HepG2 (cell line): ENCODE measurements at regions not wholly inside any gene's neighbourhood (a gene's known extent, or its start where the extent isn't known, plus 50 kb on each side); places are given as distances from the start of the nearest gene placed in this dataset.

Experiments
- ATAC-seq: fragments of 200-7000 bp; cut with Tn5 transposase; 3 replicates; pipeline ENCODE4 v1.9.1; 2020; ENCODE audit warnings: mild to moderate bottlenecking, moderate library complexity
- BruUV-seq: library from RNA; stranded (reverse); fragments of 400-500 nt; replicated peaks from 2 replicates; lab custom pipeline; 2021; lab: Mats Ljungman, UMichigan
- CTCF ChIA-PET: fragments of 300-600 bp; formaldehyde crosslinking; extraction: SDS; loops from one replicate; lab custom pipeline; 2021; ENCODE audit warnings: low total read pairs, inconsistent platforms, low intra/inter-chr PET ratio; lab: Yijun Ruan, JAX
- POLR2A ChIA-PET: fragments of 350-600 bp; sonication (Branson Sonifier 250); formaldehyde crosslinking; loops from one replicate; lab custom pipeline; 2020; ENCODE audit warnings: antibody characterized with exemption, inconsistent platforms; lab: Yijun Ruan, JAX
- DNase-seq: peaks from one replicate; pipeline ENCODE4 v3.0.0-alpha.2; 2015; ENCODE audit warnings: low spot score
- FAIRE-seq: peaks from 3 replicates; lab custom pipeline; 2011; peaks lifted over from hg19 to GRCh38; lab: Jason Lieb, UNC
- H2AFZ ChIP-seq: one replicate; pipeline ENCODE4 v1.6.1; 2011; ENCODE audit warnings: low read length, inconsistent platforms
- H3K27ac ChIP-seq: fragments of 300-600 bp; 3 replicates; pipeline ENCODE4 v1.8.0; 2011; ENCODE audit warnings: mixed run types, mild to moderate bottlenecking, mixed read lengths, low read length, inconsistent platforms; ENCODE audit not compliant: insufficient read depth; ENCODE audit errors: extremely low read length
- H3K27me3 ChIP-seq, 2 experiments: fragments of 200-600 bp in 1 of 2; 2 replicates in 1 of 2; 3 replicates in 1 of 2; pipeline versions ENCODE4 v1.6.0 to v1.8.0; 2011; ENCODE audit warnings: low read length in 2 of 2, mild to moderate bottlenecking in 2 of 2, moderate library complexity in 2 of 2, inconsistent platforms in 1 of 2; ENCODE audit not compliant: insufficient read depth in 2 of 2, control insufficient read depth in 1 of 2
- H3K36me3 ChIP-seq, 2 experiments: fragments of 200-600 bp in 1 of 2; replicated peaks in 1 of 2; 2 replicates in 1 of 2; 3 replicates in 1 of 2; pipeline versions ENCODE4 v1.5.1 to v1.8.0; 2011; ENCODE audit warnings: low read length in 2 of 2, inconsistent platforms in 1 of 2; ENCODE audit not compliant: insufficient read depth in 2 of 2, control insufficient read depth in 1 of 2
- H3K4me1 ChIP-seq: 2 replicates; pipeline ENCODE4 v1.5.1; 2012; ENCODE audit warnings: low read length, inconsistent platforms; ENCODE audit not compliant: insufficient read depth
- H3K4me2 ChIP-seq: 2 replicates; pipeline ENCODE4 v1.6.0; 2011; ENCODE audit warnings: low read depth, low read length, inconsistent platforms
- H3K4me3 ChIP-seq, 3 experiments: fragments of 200-600 bp in 1 of 3; sonication (generic), shearing (Covaris generic) in 1 of 3; replicated peaks in 1 of 3; 2 replicates each; pipeline ENCODE4 v1.5.1; 2011 to 2016; ENCODE audit warnings: low read length in 3 of 3, inconsistent platforms in 2 of 3, low read depth in 2 of 3, mild to moderate bottlenecking in 2 of 3, control low read depth in 1 of 3, mixed read lengths in 1 of 3; ENCODE audit not compliant: insufficient read depth in 1 of 3
- H3K79me2 ChIP-seq: one replicate; pipeline ENCODE4 v1.6.1; 2011; ENCODE audit warnings: low read length, inconsistent platforms; ENCODE audit not compliant: insufficient read depth
- H3K9ac ChIP-seq: 2 replicates; pipeline ENCODE4 v1.6.0; 2011; ENCODE audit warnings: mild to moderate bottlenecking, low read depth, low read length, inconsistent platforms; ENCODE audit not compliant: insufficient read depth
- H3K9me3 ChIP-seq: 2 replicates; pipeline ENCODE4 v1.5.1; 2012; ENCODE audit warnings: mild to moderate bottlenecking, low read length
- H4K20me1 ChIP-seq: 2 replicates; pipeline ENCODE4 v1.6.0; 2011; ENCODE audit warnings: inconsistent platforms, mild to moderate bottlenecking, low read length, moderate library complexity; ENCODE audit not compliant: insufficient read depth
- EED ChIP-seq: sonication (generic); formaldehyde crosslinking; IDR thresholded peaks from 2 replicates; pipeline ENCODE4 v1.5.0; 2020; ENCODE audit warnings: mild to moderate bottlenecking, missing genetic modification reagents
- EP300 ChIP-seq, 3 experiments: sonication (generic) in 1 of 3; formaldehyde crosslinking in 1 of 3; IDR thresholded peaks; 2 replicates each; pipeline versions ENCODE4 v1.5.1 to v1.6.1; 2011 to 2020; ENCODE audit warnings: low read depth in 2 of 3, low read length in 2 of 3, borderline replicate concordance in 1 of 3, improper control_type of control experiment in 1 of 3, mild to moderate bottlenecking in 1 of 3, missing genetic modification reagents in 1 of 3, moderate library complexity in 1 of 3
- MAF1 ChIP-seq: sonication (generic); formaldehyde crosslinking; IDR thresholded peaks from 2 replicates; pipeline ENCODE4 v1.5.0; 2020; ENCODE audit warnings: missing genetic modification reagents, borderline replicate concordance
- MIER2 ChIP-seq: IDR thresholded peaks from 2 replicates; pipeline ENCODE4 v1.6.1; 2016; ENCODE audit warnings: missing biosample characterization, missing genetic modification reagents
- NONO ChIP-seq, 2 experiments: fragments of 450-650 bp in 1 of 2; sonication (generic) in 1 of 2; formaldehyde crosslinking in 1 of 2; IDR thresholded peaks in 1 of 2; conservative IDR thresholded peaks in 1 of 2; 2 replicates each; pipeline versions ENCODE4 v1.6.1 to v1.8.0; 2017 to 2022; ENCODE audit warnings: mild to moderate bottlenecking in 1 of 2, missing genetic modification reagents in 1 of 2, moderate library complexity in 1 of 2
- PTBP1 ChIP-seq: fragments of 200-400 bp; formaldehyde crosslinking; IDR thresholded peaks from 2 replicates; pipeline ENCODE4 v1.6.1; 2018; ENCODE audit warnings: low read length, low read depth; ENCODE audit not compliant: poor library complexity, severe bottlenecking
- TBX2 ChIP-seq: sonication (generic); formaldehyde crosslinking; IDR thresholded peaks from 2 replicates; pipeline ENCODE4 v1.5.0; 2020; ENCODE audit warnings: missing genetic modification reagents, mild to moderate bottlenecking, borderline replicate concordance
- ZMYM3 ChIP-seq: sonication (generic); formaldehyde crosslinking; IDR thresholded peaks from 2 replicates; pipeline ENCODE4 v1.5.1; 2020; ENCODE audit warnings: mild to moderate bottlenecking, missing genetic modification reagents
- ZNF253 ChIP-seq: sonication (generic); formaldehyde crosslinking; IDR thresholded peaks from 2 replicates; pipeline ENCODE4 v1.8.0; 2022; ENCODE audit warnings: mild to moderate bottlenecking, missing genetic modification reagents, borderline replicate concordance
- ZNF660 ChIP-seq: sonication (generic); formaldehyde crosslinking; IDR thresholded peaks from 2 replicates; pipeline ENCODE4 v1.5.1; 2020; ENCODE audit warnings: mild to moderate bottlenecking, low read depth, missing genetic modification reagents, borderline replicate concordance
- ZNF792 ChIP-seq: IDR thresholded peaks from 2 replicates; pipeline ENCODE4 v1.6.1; 2016
- WGBS: methylation state at CpG from one replicate; pipeline ENCODE4 v1.1.6; 2017; ENCODE audit warnings: low lambda C conversion rate; 5-methylcytosine and 5-hydroxymethylcytosine counted together
- in situ Hi-C: cut with HindIII; loops from 2 replicates; pipeline ENCODE4 v1.10.0; 2017; ENCODE audit warnings: low pct_unique_long_range_greater_than_20kb; ENCODE audit not compliant: extremely low pct_ligation_motif_present
- intact Hi-C: fragments of 100-400 bp; cut with micrococcal nuclease; formaldehyde crosslinking; loops from one replicate; pipeline ENCODE4 v1.10.0; 2022; ENCODE audit not compliant: unreplicated experiment
- TF ChIP-seq, protein P1 (sequence below): sonication (generic); formaldehyde crosslinking; IDR thresholded peaks from 2 replicates; pipeline ENCODE4 v1.4.0; 2020; ENCODE audit warnings: missing genetic modification reagents
- TF ChIP-seq, protein P2 (sequence below): sonication (generic); formaldehyde crosslinking; IDR thresholded peaks from 2 replicates; pipeline ENCODE4 v1.8.0; 2022; ENCODE audit warnings: missing genetic modification reagents, low read depth, mild to moderate bottlenecking, borderline replicate concordance

DNA sequence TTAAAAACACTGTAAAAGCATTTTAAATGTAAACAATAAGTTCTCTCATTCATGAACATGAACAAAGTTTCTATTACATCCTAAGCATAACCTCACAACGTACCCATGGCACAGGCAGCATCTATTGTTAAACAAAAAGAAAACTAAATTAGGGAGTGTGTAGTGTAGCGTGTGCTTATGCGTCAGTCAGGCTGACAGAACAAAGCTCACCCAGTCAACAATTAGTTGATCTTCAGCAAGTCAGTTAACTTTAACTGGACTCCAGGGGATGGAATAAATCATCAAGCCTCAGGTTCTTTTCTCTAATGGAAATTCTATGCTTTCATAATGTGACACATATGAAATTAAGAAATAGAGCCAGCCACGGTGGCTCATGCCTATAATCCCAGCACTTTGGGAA is 91.6 kb upstream of the ODAD2 start:
- in situ Hi-C loops = no loop called here
- CTCF ChIA-PET = no interaction called here
- no peak for FAIRE-seq
- Histone ChIP-seq H3K4me2 (no peak overlapping the region), H3K27ac (no peak overlapping the region), H2AFZ (no peak overlapping the region), H3K4me1 (no peaks in the 10 kb centered on the region), H3K4me3 (no peak overlapping the region), H3K27me3 (no peaks in the 10 kb centered on the region), H4K20me1 (no peaks in the 10 kb centered on the region), H3K36me3 (peaks cover 0 to 12% of the 10 kb centered on the region in 2 experiments; a peak in 2 of 5 replicates), H3K79me2 (no peaks in the 10 kb centered on the region), H3K9ac (no peak overlapping the region), H3K9me3 (no peaks in the 10 kb centered on the region)
- ATAC-seq = no peak
- intact Hi-C loops = no loop called here
- POLR2A ChIA-PET = no interaction called here
- no TSS peak for BruUV-seq
- no peak for DNase-seq
- TF ChIP-seq EP300 (IDR thresholded peaks at IDR 0.05; ENCODE audit: low read depth in 2 of 2, low read length in 2 of 2) (no peak), EP300 (CRISPR knock-in tag; IDR thresholded peaks at IDR 0.05; ENCODE audit: borderline replicate concordance) (no peak), EED (CRISPR knock-in tag) (no peak), ZMYM3 (no peak), MAF1 (CRISPR knock-in tag) (no peak), MIER2 (CRISPR knock-in tag) (no peak), ZNF792 (no peak), TBX2 (CRISPR knock-in tag) (no peak), ZNF660 (no peak), NONO (IDR thresholded peaks at IDR 0.05) (no peak), NONO (CRISPR knock-in tag; conservative IDR thresholded peaks at IDR 0.05) (no peak), ZNF253 (CRISPR knock-in tag) (no peak), PTBP1 (no peak)
- TF ChIP-seq, protein P1, sequence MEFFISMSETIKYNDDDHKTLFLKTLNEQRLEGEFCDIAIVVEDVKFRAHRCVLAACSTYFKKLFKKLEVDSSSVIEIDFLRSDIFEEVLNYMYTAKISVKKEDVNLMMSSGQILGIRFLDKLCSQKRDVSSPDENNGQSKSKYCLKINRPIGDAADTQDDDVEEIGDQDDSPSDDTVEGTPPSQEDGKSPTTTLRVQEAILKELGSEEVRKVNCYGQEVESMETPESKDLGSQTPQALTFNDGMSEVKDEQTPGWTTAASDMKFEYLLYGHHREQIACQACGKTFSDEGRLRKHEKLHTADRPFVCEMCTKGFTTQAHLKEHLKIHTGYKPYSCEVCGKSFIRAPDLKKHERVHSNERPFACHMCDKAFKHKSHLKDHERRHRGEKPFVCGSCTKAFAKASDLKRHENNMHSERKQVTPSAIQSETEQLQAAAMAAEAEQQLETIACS (CRISPR knock-in tag) = no peak
- TF ChIP-seq, protein P2, sequence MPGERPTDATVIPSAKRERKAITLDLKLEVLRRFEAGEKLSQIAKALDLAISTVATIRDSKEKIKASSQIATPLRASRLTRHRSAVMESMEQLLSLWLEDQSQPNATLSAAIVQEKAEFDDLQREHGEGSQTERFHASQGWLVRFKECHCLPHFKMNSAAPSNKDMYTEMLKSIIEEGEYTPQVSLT (CRISPR knock-in tag) = no peak
- WGBS = 97% methylated on average over 4 of the region's 4 CpGs
